ENCODE measurements at regions not wholly inside any gene's neighbourhood (a gene's known extent, or its start where the extent isn't known, plus 50 kb on each side); places are given as distances from the start of the nearest gene placed in this dataset.

DNA sequence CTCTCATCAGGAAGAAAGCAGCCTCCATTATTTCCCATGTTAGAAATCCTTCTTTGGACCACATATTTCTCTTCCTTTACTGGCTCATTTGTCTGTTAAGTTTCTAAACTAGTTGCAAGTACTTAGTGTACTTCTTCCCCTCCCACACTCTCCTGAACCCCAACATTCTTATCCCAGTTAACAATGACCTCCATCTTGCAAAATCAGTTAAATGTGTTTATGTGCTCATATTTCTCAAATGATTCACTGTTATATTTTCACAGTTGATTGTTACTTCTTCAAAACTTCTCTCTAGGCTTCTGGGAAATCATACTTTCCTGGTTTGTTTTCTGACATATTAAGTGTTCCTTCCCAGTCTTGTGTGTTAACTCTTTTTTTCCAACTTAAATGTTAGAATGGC, 856.9 kb downstream of the EPHA3 start:
- no peaks in the 10 kb centered on the region for H3K36me3 Mint-ChIP-seq (ENCODE audit: low read depth)
- no peak for ATAC-seq (ENCODE audit: poor library complexity)
- TF ChIP-seq, protein P1, sequence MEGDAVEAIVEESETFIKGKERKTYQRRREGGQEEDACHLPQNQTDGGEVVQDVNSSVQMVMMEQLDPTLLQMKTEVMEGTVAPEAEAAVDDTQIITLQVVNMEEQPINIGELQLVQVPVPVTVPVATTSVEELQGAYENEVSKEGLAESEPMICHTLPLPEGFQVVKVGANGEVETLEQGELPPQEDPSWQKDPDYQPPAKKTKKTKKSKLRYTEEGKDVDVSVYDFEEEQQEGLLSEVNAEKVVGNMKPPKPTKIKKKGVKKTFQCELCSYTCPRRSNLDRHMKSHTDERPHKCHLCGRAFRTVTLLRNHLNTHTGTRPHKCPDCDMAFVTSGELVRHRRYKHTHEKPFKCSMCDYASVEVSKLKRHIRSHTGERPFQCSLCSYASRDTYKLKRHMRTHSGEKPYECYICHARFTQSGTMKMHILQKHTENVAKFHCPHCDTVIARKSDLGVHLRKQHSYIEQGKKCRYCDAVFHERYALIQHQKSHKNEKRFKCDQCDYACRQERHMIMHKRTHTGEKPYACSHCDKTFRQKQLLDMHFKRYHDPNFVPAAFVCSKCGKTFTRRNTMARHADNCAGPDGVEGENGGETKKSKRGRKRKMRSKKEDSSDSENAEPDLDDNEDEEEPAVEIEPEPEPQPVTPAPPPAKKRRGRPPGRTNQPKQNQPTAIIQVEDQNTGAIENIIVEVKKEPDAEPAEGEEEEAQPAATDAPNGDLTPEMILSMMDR (IDR thresholded peaks at IDR 0.05) = no peak
- peaks cover 6% of the 10 kb centered on the region for H3K9me3 Mint-ChIP-seq
- ChIA-PET CTCF (no interaction called here), POLR2A (no interaction called here)
- no peaks in the 10 kb centered on the region for H3K4me1 ChIP-seq (ENCODE audit: insufficient read depth, low read length)
- intact Hi-C loops (cut with DNase I, micrococcal nuclease) = no loop called here
- H3K4me1 Mint-ChIP-seq (ENCODE audit: low read depth) = no peaks in the 10 kb centered on the region
- H3K27me3 Mint-ChIP-seq = no peaks in the 10 kb centered on the region
- no peak overlapping the region for H3K27ac ChIP-seq (ENCODE audit: low read depth in 1 of 2, low read length in 2 of 2)
- H3K36me3 ChIP-seq (ENCODE audit: insufficient read depth, low read length) = no peaks in the 10 kb centered on the region
- H3K4me3 ChIP-seq (ENCODE audit: low read length) = no peak overlapping the region
- no peaks in the 10 kb centered on the region for H3K27me3 ChIP-seq (ENCODE audit: control insufficient read depth in 1 of 2, insufficient read depth in 2 of 2, low read length in 2 of 2)
- H3K9me3 ChIP-seq (ENCODE audit: control insufficient read depth in 1 of 2, insufficient read depth in 1 of 2, low read length in 2 of 2) = no peaks in the 10 kb centered on the region
- DNase-seq = no peak
- H3K27ac Mint-ChIP-seq = no peak overlapping the region
- H3K4me3 Mint-ChIP-seq = no peak overlapping the region

DNA sequence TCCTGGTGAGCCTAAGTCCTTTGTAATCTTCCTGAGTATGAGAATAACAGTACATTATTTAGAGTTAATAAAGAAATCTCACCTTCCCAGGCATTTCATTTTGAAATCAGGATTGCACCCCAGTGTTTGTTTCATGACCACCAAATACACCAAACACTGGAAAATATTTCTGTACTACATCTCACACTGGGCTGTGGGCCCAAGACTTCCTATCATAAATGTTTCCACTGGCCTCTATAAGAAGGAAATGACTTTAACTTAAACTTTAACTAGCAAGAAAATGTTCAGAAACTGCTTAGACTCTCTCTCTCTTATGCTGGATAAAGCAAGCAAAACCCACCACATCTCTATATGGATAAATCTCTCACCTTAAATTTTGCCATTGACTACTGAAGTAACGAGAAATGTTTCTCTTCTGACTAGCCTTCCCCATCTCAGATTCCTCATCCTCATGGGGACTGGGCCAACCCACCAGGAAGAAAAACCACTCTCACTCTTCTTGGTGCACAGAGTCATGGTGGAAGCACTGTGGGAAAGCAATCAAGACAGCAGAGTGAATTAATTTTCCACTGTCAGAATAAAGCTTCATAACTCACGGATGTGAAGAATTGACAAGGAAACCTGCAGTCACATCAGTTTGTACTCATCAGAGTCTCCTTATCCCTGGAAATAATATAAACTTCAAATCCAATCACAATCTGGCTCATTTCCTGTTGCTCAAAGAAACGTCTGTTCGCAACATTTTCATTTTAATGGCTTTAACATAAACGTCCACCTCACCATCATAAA, 859.6 kb downstream of the EPHA3 start:
- ChIA-PET POLR2A (no interaction called here), CTCF (no interaction called here)
- no peak for DNase-seq
- no peak overlapping the region for H3K27ac Mint-ChIP-seq
- H3K4me1 ChIP-seq (ENCODE audit: insufficient read depth, low read length) = no peaks in the 10 kb centered on the region
- H3K4me3 ChIP-seq (ENCODE audit: low read length) = no peak overlapping the region
- H3K27me3 Mint-ChIP-seq = no peaks in the 10 kb centered on the region
- no peak overlapping the region for H3K4me3 Mint-ChIP-seq
- intact Hi-C loops (cut with DNase I, micrococcal nuclease) = no loop called here
- TF ChIP-seq, protein P1 (IDR thresholded peaks at IDR 0.05) = no peak
- no peak for ATAC-seq (ENCODE audit: poor library complexity)
- H3K4me1 Mint-ChIP-seq (ENCODE audit: low read depth) = no peaks in the 10 kb centered on the region
- H3K9me3 ChIP-seq (ENCODE audit: control insufficient read depth in 1 of 2, insufficient read depth in 1 of 2, low read length in 2 of 2) = no peaks in the 10 kb centered on the region
- no peaks in the 10 kb centered on the region for H3K36me3 Mint-ChIP-seq (ENCODE audit: low read depth)
- H3K27ac ChIP-seq (ENCODE audit: low read depth in 1 of 2, low read length in 2 of 2) = no peak overlapping the region
- H3K27me3 ChIP-seq (ENCODE audit: control insufficient read depth in 1 of 2, insufficient read depth in 2 of 2, low read length in 2 of 2) = no peaks in the 10 kb centered on the region
- no peaks in the 10 kb centered on the region for H3K36me3 ChIP-seq (ENCODE audit: insufficient read depth, low read length)
- peaks cover 9% of the 10 kb centered on the region for H3K9me3 Mint-ChIP-seq

DNA sequence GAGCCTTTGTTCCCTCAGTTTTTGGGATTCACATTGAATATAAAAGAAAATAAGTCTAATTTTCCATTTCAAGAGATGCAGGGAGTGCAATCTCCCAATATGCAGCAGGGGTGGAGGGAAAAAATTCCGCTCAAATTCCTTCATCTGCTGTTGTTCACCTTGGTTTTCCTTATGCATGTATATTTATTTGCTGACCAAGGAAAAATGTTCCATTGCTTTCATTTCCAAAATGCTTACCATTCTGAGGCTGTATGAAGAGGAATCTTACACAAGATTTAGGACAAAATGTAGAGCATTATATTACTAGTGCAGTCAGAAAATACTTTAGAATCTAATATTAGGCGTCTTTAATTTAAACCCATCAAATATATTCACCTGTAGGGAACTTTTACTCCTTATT, 863.9 kb downstream of the EPHA3 start:
- H3K36me3 ChIP-seq (ENCODE audit: insufficient read depth, low read length) = no peaks in the 10 kb centered on the region
- ChIA-PET POLR2A (no interaction called here), CTCF (no interaction called here)
- intact Hi-C loops (cut with DNase I, micrococcal nuclease) = no loop called here
- Mint-ChIP-seq H3K36me3 (ENCODE audit: low read depth) (no peaks in the 10 kb centered on the region), H3K4me1 (ENCODE audit: low read depth) (no peaks in the 10 kb centered on the region), H3K27ac (no peak overlapping the region), H3K27me3 (no peaks in the 10 kb centered on the region), H3K4me3 (no peak overlapping the region), H3K9me3 (peaks cover 9% of the 10 kb centered on the region)
- H3K4me3 ChIP-seq (ENCODE audit: low read length) = no peak overlapping the region
- TF ChIP-seq, protein P1 (IDR thresholded peaks at IDR 0.05) = no peak
- no peaks in the 10 kb centered on the region for H3K27me3 ChIP-seq (ENCODE audit: control insufficient read depth in 1 of 2, insufficient read depth in 2 of 2, low read length in 2 of 2)
- DNase-seq (no peak), ATAC-seq (ENCODE audit: poor library complexity) (no peak)
- H3K27ac ChIP-seq (ENCODE audit: low read depth in 1 of 2, low read length in 2 of 2) = no peak overlapping the region
- H3K4me1 ChIP-seq (ENCODE audit: insufficient read depth, low read length) = no peaks in the 10 kb centered on the region
- peaks cover 0 to 3% of the 10 kb centered on the region in 2 experiments for H3K9me3 ChIP-seq (ENCODE audit: control insufficient read depth in 1 of 2, insufficient read depth in 1 of 2, low read length in 2 of 2)
